Nephron progenitor cell (in vitro differentiated cells): ENCODE measurements at regions not wholly inside any gene's neighbourhood (a gene's known extent, or its start where the extent isn't known, plus 50 kb on each side); places are given as distances from the start of the nearest gene placed in this dataset.

Experiments
- DNase-seq: peaks from one replicate; pipeline ENCODE4 v3.0.0; 2021
- H3K27ac Mint-ChIP-seq: 2 replicates; pipeline ENCODE4 v1.8.0; 2021; ENCODE audit warnings: mild to moderate bottlenecking, moderate library complexity, mixed read lengths
- H3K27me3 Mint-ChIP-seq: 2 replicates; pipeline ENCODE4 v1.8.0; 2021; ENCODE audit warnings: mild to moderate bottlenecking, low read depth, mixed read lengths; ENCODE audit not compliant: poor library complexity
- H3K36me3 Mint-ChIP-seq: 2 replicates; pipeline ENCODE4 v1.8.0; 2021; ENCODE audit warnings: low read depth, mixed read lengths
- H3K4me1 Mint-ChIP-seq: 2 replicates; pipeline ENCODE4 v1.8.0; 2021; ENCODE audit warnings: mixed read lengths
- H3K4me3 Mint-ChIP-seq: 2 replicates; pipeline ENCODE4 v1.8.0; 2021; ENCODE audit warnings: mild to moderate bottlenecking, moderate library complexity, mixed read lengths
- H3K9me3 Mint-ChIP-seq: 2 replicates; pipeline ENCODE4 v1.8.0; 2021; ENCODE audit warnings: mild to moderate bottlenecking, moderate library complexity, mixed read lengths
- TF ChIP-seq, protein P1 (sequence below): fragments of 200-600 bp; sonication (generic); IDR thresholded peaks from 2 replicates; pipeline ENCODE4 v1.5.0; 2021; ENCODE audit warnings: antibody characterized with exemption

- Mint-ChIP-seq H3K27me3 (no peaks in the 10 kb centered on the region), H3K27ac (peak overlapping the region; percentile 64), H3K4me1 (peaks cover 5% of the 10 kb centered on the region), H3K4me3 (no peak overlapping the region), H3K36me3 (no peaks in the 10 kb centered on the region), H3K9me3 (no peaks in the 10 kb centered on the region)
- no peak for DNase-seq
- TF ChIP-seq, protein P1, sequence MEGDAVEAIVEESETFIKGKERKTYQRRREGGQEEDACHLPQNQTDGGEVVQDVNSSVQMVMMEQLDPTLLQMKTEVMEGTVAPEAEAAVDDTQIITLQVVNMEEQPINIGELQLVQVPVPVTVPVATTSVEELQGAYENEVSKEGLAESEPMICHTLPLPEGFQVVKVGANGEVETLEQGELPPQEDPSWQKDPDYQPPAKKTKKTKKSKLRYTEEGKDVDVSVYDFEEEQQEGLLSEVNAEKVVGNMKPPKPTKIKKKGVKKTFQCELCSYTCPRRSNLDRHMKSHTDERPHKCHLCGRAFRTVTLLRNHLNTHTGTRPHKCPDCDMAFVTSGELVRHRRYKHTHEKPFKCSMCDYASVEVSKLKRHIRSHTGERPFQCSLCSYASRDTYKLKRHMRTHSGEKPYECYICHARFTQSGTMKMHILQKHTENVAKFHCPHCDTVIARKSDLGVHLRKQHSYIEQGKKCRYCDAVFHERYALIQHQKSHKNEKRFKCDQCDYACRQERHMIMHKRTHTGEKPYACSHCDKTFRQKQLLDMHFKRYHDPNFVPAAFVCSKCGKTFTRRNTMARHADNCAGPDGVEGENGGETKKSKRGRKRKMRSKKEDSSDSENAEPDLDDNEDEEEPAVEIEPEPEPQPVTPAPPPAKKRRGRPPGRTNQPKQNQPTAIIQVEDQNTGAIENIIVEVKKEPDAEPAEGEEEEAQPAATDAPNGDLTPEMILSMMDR, result no peak
Measured at GRCh38 chr2:8263901-8264300, 418.0 kb upstream of the ID2 start.

GRCh38 chr2:8264981-8265380 lies 416.9 kb upstream of the ID2 start:
- Mint-ChIP-seq H3K4me1 (peaks cover 5% of the 10 kb centered on the region), H3K27me3 (no peaks in the 10 kb centered on the region), H3K27ac (no peak overlapping the region), H3K36me3 (no peaks in the 10 kb centered on the region), H3K4me3 (no peak overlapping the region), H3K9me3 (no peaks in the 10 kb centered on the region)
- DNase-seq, result no peak
- TF ChIP-seq, protein P1, result no peak

- Mint-ChIP-seq H3K27ac (no peak overlapping the region), H3K27me3 (no peaks in the 10 kb centered on the region), H3K4me3 (no peak overlapping the region), H3K36me3 (no peaks in the 10 kb centered on the region), H3K9me3 (no peaks in the 10 kb centered on the region), H3K4me1 (peaks cover 5% of the 10 kb centered on the region)
- TF ChIP-seq, protein P1, result no peak
- DNase-seq, result no peak
Measured at GRCh38 chr2:8265476-8266226, 416.2 kb upstream of the ID2 start.

- no peaks in the 10 kb centered on the region for H3K9me3 Mint-ChIP-seq
- H3K27me3 Mint-ChIP-seq, result no peaks in the 10 kb centered on the region
- H3K27ac Mint-ChIP-seq, result no peak overlapping the region
- DNase-seq, result no peak
- TF ChIP-seq, protein P1, result no peak
- peaks cover 5% of the 10 kb centered on the region for H3K4me1 Mint-ChIP-seq
- H3K4me3 Mint-ChIP-seq, result no peak overlapping the region
- H3K36me3 Mint-ChIP-seq, result no peaks in the 10 kb centered on the region
Measured at GRCh38 chr2:8266563-8266962, 415.3 kb upstream of the ID2 start.

DNA sequence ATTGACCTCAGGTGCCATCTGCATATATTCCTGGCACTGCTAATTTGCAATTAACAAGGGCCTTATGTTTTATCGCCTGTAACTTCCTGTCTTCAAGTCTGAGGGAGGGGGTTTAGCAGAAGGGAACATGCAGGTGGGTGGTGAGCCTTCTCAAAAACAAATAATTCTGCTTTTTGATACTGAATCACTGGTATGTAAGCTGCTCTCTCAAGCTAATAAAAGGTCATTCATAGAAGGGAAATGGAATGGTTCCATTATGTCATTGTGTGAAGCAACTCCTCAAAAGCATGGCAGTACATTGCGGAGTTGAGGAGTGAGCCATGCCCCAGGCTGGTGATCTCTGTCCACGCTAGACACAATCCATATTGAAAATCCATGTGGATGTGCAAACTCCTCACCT lies 414.8 kb upstream of the ID2 start:
- Mint-ChIP-seq H3K4me1 (peaks cover 5% of the 10 kb centered on the region), H3K27ac (no peak overlapping the region), H3K4me3 (no peak overlapping the region), H3K36me3 (no peaks in the 10 kb centered on the region), H3K27me3 (no peaks in the 10 kb centered on the region), H3K9me3 (peaks cover under 1% of the 10 kb centered on the region)
- no peak for DNase-seq
- TF ChIP-seq, protein P1, result no peak

DNA sequence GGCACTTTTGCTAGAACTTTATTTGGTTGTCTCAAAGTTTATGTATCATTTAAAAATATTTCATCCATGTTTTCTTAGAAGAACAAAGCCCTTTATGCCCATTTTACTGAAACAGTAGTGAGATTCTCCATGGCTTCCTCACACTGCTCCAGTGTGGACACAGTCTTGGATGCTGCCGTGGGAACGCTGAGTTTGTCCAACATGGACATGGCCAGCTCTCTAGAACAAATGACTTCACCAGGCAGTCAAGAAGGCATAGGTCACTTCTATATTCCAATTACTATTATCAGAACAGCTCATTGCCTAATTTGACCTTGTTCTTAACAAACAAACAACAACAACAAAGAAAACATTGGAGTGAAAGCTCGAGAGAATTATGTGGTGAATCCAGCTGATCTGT lies 414.1 kb upstream of the ID2 start:
- Mint-ChIP-seq H3K4me3 (no peak overlapping the region), H3K36me3 (no peaks in the 10 kb centered on the region), H3K27ac (no peak overlapping the region), H3K4me1 (peaks cover 5% of the 10 kb centered on the region), H3K27me3 (no peaks in the 10 kb centered on the region), H3K9me3 (peaks cover 8% of the 10 kb centered on the region)
- TF ChIP-seq, protein P1, result no peak
- no peak for DNase-seq
